HL-60/S4 (cell line): ENCODE measurements at regions not wholly inside any gene's neighbourhood (a gene's known extent, or its start where the extent isn't known, plus 50 kb on each side); places are given as distances from the start of the nearest gene placed in this dataset.
"Not testable (repeated sequence)": the region's sequence is repeated elsewhere in the genome, so short reads cannot be mapped to it uniquely, and the experiment has no call there.

Experiments used
- in situ Hi-C: fragments of 300-500 bp; cut with MboI; formaldehyde crosslinking; loops from 2 replicates; pipeline ENCODE4 v1.14.3; 2022; ENCODE audit warnings: low sequenced_read_pairs

DNA sequence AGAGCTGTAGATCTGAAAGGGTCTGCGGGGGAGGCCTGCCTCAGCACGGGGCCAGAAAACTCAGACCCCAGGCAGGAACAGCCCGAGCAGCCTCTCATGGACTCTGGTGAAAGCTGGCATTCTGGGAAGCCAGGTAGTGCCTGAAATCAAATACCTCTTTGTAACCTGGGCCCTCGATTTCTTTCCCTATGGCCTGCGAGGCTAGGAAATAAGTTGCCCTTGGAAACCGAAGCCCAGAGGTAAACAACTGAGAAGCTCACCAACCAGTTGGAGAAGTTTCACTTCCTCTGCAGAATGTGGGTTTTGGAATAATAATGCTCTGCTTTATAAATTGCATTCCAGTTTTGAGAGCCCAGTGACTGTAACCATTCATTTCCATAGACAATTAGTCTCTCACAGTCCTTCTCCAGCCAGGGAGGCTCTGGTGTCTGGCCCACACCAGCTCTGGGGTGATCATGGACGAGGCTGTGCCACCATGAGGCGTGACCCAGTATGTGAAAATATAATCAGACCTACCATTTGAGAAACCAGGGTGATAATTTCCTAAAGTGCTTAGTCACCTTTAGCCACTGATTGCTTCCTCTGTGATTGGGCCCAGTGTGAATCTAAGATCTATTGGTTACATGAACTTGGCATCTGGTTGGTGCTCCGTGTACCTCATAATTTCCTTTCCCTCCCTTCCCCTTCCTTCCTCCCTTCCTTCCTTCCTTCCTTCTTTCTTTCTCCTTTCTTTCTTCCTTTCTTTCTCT lies 133.1 kb upstream of the PELI1 start:
- in situ Hi-C loops: no loop called here

DNA sequence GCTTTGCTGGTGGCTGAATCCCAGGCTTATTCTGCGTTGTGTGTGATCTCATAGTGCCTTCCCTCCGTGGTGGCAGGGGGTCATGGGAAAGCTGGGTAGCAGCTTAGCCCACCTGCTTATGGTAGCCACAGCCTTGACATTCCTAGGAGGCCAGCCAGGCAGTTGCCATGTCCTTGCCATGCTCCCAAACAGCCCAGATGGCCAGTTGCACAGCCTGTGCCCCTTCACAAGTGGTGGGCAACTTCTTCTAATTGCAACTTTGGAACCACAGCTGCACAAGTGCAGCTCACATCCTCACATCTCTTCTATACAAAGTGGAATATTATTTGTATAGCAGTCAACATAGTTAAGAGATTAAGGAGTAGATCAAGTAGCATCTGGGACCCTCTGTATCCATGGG lies 136.6 kb upstream of the PELI1 start:
- in situ Hi-C loops: not testable (repeated sequence)

DNA sequence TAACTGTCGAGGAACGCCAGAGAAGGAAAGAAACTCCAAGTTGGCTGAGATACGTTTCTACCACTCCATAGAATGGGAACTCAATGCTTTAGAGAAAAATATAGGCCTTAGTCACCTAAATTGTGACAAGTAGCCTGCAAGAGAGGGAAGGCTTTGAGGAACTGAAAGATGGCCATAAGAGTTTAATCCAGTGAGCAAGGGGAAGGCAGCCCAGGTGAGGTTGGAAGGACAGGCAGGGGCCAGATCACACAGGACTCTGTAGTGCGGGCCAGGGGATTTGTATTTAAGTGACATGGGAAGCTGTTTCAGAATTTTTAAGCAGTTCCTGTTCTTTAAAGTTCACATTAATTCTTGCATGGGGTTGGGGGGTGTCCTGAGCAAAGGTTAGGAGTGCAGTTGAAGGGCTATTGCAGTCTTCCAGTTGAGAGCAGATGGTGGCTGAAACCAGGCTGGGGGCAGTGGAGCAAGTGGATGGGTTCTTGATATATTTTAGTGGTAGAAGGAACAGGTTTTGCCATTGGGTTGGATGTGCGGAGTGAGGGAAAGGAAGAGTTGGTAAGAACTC lies 138.9 kb upstream of the PELI1 start:
- in situ Hi-C loops: no loop called here

DNA sequence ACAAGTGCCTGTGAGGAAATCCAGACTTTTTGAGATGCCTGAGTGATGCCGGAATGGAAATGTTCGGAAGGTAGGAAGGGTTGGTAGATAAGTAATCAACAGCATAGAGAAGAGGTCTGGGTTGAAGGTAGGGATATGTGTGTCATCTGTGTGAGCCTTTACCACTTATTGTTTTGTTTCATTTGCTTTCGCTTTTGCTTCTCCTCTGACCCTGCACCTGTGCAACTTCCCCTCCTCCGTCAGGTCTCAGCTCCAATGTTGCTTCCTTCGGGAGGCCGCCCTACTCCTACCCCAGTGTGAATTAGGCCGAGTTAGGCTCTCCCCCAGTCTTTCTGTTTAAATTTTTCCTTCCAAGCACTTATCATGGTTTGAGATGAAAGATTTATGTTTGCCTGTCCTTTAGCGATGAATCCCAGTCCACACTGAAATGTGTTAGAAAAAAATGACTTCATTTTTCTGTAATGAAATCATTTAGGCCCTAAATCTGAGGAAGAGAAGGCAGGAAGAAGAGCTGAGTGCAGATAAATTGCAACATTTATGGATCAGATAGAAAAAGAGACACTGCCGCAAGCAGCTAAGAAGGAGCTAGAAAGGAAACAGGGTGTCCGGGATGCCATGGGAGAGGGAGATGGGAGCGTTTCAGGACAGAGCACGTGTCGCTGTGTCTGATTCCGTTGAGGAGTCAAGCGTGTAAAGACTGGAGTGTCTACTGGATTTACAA lies 139.6 kb upstream of the PELI1 start:
- in situ Hi-C loops: no loop called here

DNA sequence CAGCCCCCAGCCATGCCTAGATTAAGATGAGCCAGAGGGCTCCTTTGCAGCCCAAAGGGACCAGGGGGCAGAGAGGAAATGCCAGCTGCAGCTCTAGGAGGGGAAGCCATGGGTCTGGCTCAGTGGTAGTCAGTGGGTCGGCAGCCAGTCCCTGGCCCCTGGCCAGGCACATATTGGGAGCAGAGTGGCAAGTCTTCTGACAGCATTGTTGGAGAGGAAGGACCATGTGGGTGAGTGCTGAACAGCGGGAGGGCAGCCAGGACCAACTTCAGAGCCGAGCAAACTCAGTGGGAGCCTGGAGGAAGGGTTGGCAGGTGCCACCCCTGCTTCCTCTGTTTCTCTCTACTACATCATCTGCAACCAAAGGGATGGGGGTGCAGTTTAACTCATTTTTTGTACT lies 140.5 kb upstream of the PELI1 start:
- in situ Hi-C loops: no loop called here

DNA sequence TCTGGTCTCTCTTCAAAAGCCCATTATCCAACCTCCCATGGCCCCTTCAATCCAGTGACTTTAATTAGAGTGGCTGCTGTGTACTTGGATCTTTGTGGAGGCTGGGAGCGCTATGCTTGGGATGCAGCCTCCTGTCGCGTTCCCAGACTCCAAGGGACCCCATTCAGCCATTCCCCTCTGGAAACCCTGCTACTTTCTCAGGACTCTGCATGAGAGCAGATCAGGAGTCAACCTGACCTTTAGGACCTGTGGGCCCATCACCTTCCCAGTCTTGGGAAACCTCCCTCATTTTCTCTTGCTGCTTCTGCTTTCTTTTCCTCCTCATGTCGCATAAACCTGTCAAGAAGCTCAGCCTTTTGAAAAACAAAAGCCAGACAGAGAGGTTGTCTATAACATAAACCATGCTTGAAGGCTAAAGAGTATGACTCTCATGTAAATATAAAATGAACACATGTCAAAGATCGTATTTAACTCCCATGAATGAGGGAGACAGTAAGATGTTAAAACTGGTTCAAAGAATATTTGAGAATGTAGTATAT lies 143.1 kb upstream of the PELI1 start:
- in situ Hi-C loops: no loop called here

DNA sequence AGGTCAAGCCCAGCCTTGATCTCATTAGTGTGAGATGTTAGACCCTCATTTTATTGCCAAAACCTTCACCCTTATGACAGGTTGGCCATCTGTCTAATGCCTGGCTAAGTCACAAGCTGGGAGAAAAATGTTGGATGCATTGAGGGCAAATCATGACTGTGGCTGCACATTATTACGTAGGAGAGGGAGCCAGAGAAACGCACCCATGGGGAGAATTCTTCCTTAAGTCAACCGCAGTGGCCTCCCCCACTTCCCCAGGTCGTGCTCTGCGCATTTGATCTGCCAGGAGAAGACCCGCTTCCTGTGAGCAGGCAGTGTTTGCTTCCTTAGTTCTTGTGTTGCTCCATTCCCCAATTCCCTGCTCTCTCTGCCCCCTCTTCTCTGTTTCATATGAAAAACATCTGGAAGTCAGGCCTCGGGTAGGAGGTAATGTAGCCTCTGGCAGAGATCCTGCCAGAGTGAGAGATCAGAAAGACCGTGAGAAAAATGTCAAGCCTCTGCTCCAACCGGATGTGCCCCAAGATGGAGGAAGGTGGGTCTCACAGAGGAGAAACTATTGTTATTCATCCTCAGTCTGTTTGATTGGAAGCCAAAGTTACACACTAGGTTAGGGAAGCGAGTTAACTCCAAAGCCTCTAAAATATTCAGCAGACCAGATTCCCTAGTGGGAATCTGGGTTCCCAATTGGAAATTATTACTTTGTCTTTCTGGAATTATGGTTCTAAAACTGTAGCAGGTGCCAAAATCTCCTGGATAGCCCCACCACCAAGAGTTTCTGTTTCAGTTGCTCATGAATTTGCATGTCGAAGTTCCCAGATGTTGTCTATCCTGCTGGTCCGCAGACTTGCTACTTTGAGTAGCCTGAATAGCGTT lies 144.3 kb upstream of the PELI1 start:
- in situ Hi-C loops: no loop called here

DNA sequence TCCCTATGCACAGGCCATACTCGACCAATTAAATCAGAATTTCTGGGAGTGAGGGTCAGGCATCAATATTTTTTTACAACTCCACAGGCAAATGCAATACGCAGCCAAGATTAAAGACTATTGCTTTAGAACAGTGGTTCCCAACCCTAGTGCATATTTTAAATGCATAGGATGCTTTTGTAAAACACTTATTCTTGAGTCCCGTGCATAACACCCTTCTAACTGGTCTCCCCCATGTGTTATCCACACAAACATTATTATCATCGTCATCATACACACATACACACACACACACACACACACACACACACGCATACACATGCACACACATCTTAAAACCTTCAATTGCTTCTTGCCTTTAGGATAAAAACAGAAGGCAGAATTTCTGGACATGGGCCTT lies 145.0 kb upstream of the PELI1 start:
- in situ Hi-C loops: no loop called here

DNA sequence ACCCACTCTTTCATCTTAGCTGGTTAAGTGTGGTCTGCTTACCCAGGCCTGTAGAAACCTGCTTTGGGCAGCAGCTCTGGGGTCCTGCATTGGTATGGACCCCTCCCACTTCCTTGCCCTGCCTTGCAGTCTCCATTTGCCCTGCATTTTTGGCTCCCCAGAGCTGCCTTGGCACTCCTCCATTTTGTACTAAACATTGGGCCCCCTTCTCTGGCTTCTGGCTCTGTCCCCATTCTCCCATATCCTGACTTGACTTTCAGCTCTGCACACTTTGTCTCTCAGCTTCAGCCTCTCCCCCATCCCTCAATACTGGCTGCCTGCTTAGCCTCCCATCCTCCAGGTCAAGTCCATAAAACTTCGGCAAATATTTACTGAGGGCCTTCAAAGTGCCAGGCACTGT lies 145.5 kb upstream of the PELI1 start:
- in situ Hi-C loops: no loop called here

DNA sequence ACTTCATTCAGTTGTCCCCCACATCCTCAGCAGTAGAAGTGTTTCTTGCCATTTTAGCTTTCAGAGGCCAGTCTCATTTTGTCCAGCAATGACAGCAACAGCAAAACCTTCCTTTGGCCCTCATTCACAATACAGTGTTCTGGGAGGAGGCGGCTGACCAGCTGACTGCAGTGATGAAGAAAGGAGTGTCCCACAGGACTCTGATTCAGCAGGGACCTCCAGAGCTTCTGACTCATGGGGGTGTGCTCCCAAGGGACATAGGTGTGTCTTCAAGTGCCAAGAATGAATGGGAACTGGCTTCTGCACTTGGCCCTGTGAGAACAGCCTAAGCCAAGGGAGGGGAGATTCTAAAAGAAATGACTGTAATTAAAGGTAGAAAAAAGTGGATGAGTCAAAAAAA lies 147.0 kb upstream of the PELI1 start:
- in situ Hi-C loops: no loop called here

DNA sequence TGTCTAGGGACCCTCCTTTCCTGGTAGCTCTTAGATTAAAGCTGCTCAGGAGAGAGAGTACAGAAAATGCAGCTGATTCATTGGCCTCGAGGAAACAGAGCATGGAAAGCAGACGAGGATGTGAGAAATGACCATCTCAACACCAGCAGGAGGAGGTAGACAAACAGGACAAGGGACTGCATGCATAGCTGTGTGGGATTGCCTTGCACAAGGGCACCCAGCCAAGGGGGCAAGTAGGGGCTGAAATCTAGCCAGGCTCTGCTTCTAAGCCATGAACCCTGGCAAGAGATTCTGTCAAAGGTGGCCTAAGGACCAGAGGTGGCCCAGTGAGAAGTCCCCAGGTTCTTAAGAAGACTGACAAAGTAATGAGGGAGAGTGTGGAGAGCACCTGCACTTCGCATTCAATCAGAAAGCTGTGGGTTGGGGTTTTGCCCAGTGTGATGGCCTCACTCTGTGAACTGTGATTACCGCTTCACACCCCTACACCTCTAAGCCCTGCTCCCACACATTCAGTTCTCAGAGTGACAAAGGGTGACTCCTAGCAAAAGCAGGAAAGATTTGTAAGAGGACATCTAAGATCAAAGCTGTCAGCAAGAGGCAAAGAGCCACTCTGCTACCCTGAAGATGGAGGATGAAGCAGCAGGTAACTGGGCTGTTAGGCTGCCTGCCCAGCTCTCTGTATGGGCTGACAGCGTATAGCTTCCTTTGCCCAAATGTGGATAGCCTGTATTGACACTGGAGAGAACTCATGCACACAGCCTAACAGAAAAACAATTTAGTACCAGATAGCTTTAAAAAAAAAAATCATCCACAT lies 151.3 kb upstream of the PELI1 start:
- in situ Hi-C loops: no loop called here

DNA sequence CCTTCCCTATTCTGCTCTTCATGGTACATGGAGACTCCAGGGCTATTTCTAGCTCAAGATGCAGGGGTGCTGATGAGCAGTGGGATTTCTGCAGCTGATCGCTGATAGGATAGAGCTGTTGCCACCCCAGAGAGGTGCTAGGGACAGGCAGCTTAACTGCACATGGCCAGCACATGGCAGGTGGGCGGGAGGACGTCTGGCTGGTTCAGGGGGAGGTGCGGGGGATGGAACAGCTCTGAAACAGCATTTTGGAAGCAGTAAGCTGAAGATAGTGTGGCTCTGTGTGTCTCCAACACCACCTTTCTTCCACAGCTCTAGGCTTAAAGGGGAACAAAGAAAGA lies 151.9 kb upstream of the PELI1 start:
- in situ Hi-C loops: no loop called here

DNA sequence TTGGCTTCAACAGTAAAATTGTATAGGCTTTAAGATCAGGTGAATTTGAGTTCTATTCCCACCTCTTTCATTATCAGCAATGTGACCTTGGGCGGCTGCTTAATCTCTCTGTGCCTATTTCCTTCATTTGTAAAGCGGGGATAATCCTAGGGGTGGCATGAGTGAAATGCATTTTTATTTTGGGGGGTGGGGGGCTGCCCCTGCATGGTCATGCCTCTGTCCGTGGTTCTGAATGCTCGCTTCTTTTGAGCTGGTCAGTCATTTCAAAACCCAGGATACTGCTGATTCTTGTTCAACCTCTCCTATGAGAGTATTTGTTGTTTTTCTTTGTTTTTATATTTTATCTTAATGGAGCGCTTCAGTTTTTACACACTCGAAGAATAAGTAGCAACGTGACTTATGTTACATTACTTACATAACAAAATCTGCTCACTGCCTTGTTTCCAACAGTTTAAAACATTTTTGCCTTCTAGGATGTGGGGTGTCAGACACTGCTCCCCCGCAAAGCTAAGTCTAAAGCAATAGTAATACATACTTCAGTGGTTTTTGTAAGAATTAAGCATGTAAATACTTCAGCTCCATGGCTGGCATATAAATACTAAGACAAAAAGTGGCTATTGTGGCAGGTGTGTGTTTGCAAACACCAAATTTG lies 152.6 kb upstream of the PELI1 start:
- in situ Hi-C loops: no loop called here

DNA sequence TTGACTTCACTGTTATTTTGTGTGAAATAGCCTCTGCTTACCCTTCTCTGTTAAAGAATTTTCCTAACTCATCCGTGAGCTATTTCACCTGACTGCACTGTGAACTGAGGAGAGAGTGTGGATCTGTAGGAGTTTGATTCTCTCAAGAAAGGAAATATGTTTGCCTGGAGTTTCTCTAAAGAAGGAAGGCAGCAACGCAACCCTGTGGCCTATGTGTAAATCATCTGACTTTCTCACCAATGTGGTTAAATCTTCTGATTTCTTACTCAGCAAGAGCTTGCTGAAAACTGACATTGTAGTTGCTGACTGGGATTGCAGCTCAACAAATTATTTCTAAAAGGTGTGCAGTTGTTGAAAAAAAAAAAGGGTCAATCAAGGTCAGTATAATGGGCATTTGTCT lies 153.9 kb upstream of the PELI1 start:
- in situ Hi-C loops: no loop called here

DNA sequence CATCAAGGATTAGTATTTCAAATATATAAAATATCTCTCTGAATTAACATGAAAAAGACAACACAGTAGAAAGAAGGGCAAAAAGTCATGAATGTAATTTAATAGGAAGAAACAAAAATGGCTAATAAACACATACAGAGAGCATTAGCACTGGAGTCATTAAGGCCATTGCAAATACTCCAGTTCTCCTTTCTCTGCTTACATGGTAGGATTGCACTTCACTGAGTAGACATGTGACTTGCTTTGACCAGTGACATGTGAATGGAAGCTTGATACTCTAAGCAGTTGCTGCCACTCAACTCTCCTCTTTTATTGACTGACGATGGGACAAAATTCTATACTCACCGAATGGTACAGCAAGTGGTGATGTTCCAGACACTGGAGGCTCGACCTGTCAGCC lies 153.9 kb upstream of the LGALSL start:
- in situ Hi-C loops: no loop called here

DNA sequence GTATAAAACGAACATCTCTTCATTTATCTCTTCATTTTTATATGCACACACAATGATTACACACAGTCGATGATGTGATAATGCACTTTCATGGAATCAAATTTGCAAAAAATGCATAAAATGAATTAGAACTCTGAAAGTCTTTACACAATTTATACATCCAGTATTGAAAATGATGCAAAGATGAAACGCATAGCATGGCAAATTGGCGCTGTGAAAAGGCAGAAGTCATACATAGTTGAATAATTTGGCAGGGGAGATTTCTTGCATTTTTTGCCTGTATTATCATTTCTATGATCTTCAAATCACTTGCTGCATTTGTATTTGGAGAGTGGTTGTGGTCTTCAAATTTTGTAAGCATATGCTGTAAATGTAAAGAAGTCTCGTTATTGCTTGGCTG lies 150.7 kb upstream of the LGALSL start:
- in situ Hi-C loops: no loop called here

DNA sequence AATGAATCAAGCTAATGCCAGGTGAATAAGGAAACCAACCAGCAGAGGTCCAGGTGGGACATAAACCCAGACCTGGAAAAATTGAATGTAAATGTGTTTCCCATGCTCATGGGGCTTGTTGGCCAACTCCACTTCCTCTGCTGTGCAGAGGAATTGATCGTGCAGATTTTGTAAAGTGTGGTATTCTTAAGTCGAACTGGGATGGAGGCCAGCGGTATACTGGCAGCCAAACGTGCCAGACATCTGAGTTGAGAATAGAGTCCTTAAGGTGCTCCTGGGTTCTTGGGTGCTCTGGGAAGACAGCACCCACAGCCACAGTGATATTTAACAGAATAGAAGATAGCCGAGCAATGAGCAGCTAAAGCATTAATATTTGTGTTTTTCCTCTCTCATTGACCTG lies 146.5 kb upstream of the LGALSL start:
- in situ Hi-C loops: no loop called here

DNA sequence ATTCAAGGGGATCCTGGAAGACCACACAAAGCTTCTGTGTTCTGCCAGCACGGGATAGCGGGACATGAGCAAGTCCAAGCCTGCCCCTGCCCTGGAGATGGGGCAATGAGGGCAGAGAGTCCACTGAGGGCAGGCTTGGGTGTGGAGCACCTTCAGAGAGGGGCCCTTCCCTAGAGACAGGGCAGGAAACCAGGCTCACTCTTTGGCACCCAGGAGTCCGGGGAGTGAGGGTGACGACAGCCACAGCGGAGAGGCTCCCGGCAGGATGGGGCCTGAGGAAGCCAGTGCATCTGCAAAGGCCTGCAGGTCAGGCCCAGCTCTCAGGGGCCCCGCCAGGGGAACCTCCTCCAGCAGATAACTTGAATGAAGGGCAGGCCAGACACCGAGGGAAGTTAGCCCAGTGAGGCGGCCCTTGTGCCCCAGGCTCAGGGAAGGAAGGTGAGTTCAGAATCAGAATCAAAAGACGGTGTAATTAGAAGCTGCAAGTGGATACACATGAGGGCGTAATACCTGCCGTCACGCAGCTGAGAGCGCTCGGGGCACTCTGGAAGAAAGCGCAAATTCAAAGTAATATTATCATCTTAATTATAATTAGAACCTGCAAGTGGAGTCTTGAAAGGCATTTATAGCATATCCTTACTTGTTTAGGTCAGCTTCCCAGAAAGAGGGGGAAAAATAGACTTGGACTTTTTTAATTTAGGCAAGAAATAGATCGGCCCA lies 142.6 kb upstream of the LGALSL start:
- in situ Hi-C loops: no loop called here

DNA sequence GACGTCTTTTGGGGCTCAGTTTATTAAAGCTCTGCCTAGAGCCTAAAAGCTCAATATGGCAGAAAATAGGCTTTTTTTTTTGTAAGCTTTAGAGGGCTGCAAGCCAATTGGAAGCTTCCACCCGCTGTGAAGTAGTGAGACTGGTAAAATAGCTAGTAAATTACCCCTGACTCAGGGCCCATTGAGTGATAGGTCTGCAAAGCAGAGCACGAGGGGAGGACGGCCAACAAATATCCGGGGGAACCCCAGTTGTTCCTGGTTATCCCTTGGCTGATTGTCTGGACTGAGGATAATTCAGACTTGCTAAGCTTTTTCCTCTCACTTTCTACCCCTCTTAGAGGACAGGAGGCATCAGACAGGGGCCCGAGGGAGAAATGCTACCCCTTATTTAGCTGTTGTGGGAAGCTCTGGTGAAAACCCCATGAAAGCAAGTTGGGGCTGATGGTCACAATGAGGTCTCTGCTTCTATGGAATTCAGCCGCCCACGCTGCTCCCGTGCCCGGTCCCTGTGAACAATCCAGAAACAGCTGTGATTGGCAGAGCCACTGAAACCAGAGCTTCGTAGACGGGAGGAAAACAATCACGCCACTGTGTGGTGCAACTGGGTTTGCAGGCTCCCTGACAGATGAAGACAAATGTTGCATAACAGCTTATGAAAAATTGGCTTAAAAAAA lies 141.9 kb upstream of the LGALSL start:
- in situ Hi-C loops: no loop called here
